OCI-LY3 (cell line): ENCODE measurements at regions not wholly inside any gene's neighbourhood (a gene's known extent, or its start where the extent isn't known, plus 50 kb on each side); places are given as distances from the start of the nearest gene placed in this dataset.

ENCODE experiments used
- EZH2phosphoT487 ChIP-seq: fragments of 200-600 bp; shearing (Covaris generic); IDR thresholded peaks from 2 replicates; pipeline ENCODE4 v1.6.1; 2018; ENCODE audit warnings: antibody characterized with exemption, mixed run types, low read depth
- TF ChIP-seq, protein P1 (sequence below): fragments of 200-600, 300-600 bp; sonication (generic); IDR thresholded peaks from 2 replicates; pipeline ENCODE4 v1.5.1; 2014; ENCODE audit warnings: antibody characterized with exemption, low read length, low read depth

DNA sequence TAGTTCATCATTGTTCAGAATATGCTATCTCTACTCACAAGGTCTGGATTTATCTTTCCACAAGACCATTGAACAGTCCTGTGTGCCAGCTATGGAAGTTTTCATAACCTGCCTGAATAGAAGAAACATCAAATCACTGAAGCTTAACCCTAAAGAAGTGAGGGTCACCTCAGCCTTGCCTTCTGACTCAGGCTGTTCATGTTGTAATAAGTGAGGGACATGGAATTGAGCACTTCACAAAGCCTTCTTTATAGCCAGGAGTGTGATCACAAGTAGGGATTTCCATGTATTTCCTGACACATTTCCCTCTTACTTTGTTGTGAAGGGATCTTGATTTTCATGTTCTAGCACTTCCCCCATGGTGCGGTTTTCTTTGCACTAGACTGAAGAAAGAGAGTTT is 577.5 kb upstream of the WWC1 start:
- TF ChIP-seq, protein P1, sequence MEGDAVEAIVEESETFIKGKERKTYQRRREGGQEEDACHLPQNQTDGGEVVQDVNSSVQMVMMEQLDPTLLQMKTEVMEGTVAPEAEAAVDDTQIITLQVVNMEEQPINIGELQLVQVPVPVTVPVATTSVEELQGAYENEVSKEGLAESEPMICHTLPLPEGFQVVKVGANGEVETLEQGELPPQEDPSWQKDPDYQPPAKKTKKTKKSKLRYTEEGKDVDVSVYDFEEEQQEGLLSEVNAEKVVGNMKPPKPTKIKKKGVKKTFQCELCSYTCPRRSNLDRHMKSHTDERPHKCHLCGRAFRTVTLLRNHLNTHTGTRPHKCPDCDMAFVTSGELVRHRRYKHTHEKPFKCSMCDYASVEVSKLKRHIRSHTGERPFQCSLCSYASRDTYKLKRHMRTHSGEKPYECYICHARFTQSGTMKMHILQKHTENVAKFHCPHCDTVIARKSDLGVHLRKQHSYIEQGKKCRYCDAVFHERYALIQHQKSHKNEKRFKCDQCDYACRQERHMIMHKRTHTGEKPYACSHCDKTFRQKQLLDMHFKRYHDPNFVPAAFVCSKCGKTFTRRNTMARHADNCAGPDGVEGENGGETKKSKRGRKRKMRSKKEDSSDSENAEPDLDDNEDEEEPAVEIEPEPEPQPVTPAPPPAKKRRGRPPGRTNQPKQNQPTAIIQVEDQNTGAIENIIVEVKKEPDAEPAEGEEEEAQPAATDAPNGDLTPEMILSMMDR, result no peak
- no peak for TF ChIP-seq EZH2phosphoT487
